ENCODE measurements at regions not wholly inside any gene's neighbourhood (a gene's known extent, or its start where the extent isn't known, plus 50 kb on each side); places are given as distances from the start of the nearest gene placed in this dataset.

- CTCF ChIA-PET = no interaction called here
- Histone ChIP-seq H2AFZ (ENCODE audit: low read depth, low read length) (no peak overlapping the region), H3K9me1 (replicated peaks; ENCODE audit: control insufficient read depth, extremely low read depth, insufficient read depth, low read length) (no peaks in the 10 kb centered on the region), H3K4me1 (ENCODE audit: control insufficient read depth, extremely low read depth, insufficient read depth, low read length) (no peaks in the 10 kb centered on the region), H3K27me3 (ENCODE audit: control insufficient read depth in 2 of 2, insufficient read depth in 2 of 2, low read length in 2 of 2) (no peaks in the 10 kb centered on the region), H3K4me3 (replicated peaks in 1 of 3; ENCODE audit: insufficient read depth in 1 of 3, low read depth in 1 of 3, low read length in 3 of 3) (no peak overlapping the region), H3K36me3 (ENCODE audit: control insufficient read depth in 2 of 2, extremely low read depth in 1 of 2, insufficient read depth in 2 of 2, low read length in 2 of 2) (no peaks in the 10 kb centered on the region), H3K4me2 (ENCODE audit: insufficient read depth, low read length) (no peak overlapping the region), H3K27ac (ENCODE audit: insufficient read depth, low read depth, low read length) (no peak overlapping the region), H3K79me2 (ENCODE audit: control insufficient read depth, insufficient read depth, low read length) (no peaks in the 10 kb centered on the region), H3K9me3 (replicated peaks; ENCODE audit: control insufficient read depth, insufficient read depth, low read length) (no peaks in the 10 kb centered on the region), H3K9ac (replicated peaks; ENCODE audit: extremely low read depth, insufficient read depth, low read length) (no peak overlapping the region), H4K20me1 (replicated peaks; ENCODE audit: control insufficient read depth, extremely low read depth, insufficient read depth, low read length) (no peaks in the 10 kb centered on the region)
- TF ChIP-seq, protein P1, sequence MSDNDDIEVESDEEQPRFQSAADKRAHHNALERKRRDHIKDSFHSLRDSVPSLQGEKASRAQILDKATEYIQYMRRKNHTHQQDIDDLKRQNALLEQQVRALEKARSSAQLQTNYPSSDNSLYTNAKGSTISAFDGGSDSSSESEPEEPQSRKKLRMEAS (IDR thresholded peaks at IDR 0.05; ENCODE audit: insufficient read depth, insufficient read length) = no peak
- TF ChIP-seq JUN (IDR thresholded peaks at IDR 0.05; ENCODE audit: borderline replicate concordance, insufficient read depth, insufficient read length, low read depth) (no peak), POLR2AphosphoS5 (IDR thresholded peaks at IDR 0.05; ENCODE audit: insufficient read depth, low read depth, low read length) (no peak), POLR2A (IDR thresholded peaks at IDR 0.05; ENCODE audit: low read depth, low read length) (no peak), EZH2 (IDR thresholded peaks at IDR 0.05; ENCODE audit: borderline replicate concordance, low read depth, low read length, severe bottlenecking) (no peak), MYC (IDR thresholded peaks at IDR 0.05; ENCODE audit: low read depth, low read length) (no peak), GATA2 (IDR thresholded peaks at IDR 0.05; ENCODE audit: insufficient read depth, insufficient read length, low read depth, low read length) (no peak), FOS (IDR thresholded peaks at IDR 0.05; ENCODE audit: borderline replicate concordance, insufficient read depth, low read length) (no peak)
- TF ChIP-seq, protein P2, sequence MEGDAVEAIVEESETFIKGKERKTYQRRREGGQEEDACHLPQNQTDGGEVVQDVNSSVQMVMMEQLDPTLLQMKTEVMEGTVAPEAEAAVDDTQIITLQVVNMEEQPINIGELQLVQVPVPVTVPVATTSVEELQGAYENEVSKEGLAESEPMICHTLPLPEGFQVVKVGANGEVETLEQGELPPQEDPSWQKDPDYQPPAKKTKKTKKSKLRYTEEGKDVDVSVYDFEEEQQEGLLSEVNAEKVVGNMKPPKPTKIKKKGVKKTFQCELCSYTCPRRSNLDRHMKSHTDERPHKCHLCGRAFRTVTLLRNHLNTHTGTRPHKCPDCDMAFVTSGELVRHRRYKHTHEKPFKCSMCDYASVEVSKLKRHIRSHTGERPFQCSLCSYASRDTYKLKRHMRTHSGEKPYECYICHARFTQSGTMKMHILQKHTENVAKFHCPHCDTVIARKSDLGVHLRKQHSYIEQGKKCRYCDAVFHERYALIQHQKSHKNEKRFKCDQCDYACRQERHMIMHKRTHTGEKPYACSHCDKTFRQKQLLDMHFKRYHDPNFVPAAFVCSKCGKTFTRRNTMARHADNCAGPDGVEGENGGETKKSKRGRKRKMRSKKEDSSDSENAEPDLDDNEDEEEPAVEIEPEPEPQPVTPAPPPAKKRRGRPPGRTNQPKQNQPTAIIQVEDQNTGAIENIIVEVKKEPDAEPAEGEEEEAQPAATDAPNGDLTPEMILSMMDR (IDR thresholded peaks at IDR 0.05; ENCODE audit: extremely low read depth in 1 of 2, insufficient read depth in 1 of 2, low read depth in 1 of 2, low read length in 2 of 2) = no peak
- intact Hi-C loops (cut with micrococcal nuclease) = no loop called here
- dilution Hi-C loops (cut with MboI; ENCODE audit: extremely low pct_ligation_motif_present, low sequenced_read_pairs) = no loop called here
- POLR2A ChIA-PET = no interaction called here
- DNase-seq (ENCODE audit: low read depth, low spot score) = no peak
- FAIRE-seq = no peak
- BruUV-seq (replicated peaks) = no TSS peak
These were observed 184.4 kb upstream of the IER5L start for GRCh38 chr9:129362287-129363000.

All from endothelial cell of umbilical vein (primary cell).